ENCODE measurements at regions not wholly inside any gene's neighbourhood (a gene's known extent, or its start where the extent isn't known, plus 50 kb on each side); places are given as distances from the start of the nearest gene placed in this dataset.
A peak's percentile ranks its signal among the peaks of the same experiment; 100 is the strongest.

- Mint-ChIP-seq H3K27ac (no peak overlapping the region), H3K9me3 (ENCODE audit: low read depth) (peaks cover 3% of the 10 kb centered on the region), H3K36me3 (ENCODE audit: insufficient read depth) (peaks cover 2% of the 10 kb centered on the region), H3K4me3 (ENCODE audit: low read depth) (no peak overlapping the region), H3K4me1 (ENCODE audit: low read depth) (peaks cover 16% of the 10 kb centered on the region), H3K27me3 (peaks cover 5% of the 10 kb centered on the region)
- DNase-seq (ENCODE audit: low spot score, unreplicated experiment): no peak
- TF ChIP-seq CTCF (IDR thresholded peaks at IDR 0.05; ENCODE audit: unreplicated experiment): no peak
Observed at GRCh38 chr5:154696891-154697290, 58.3 kb upstream of the LARP1 start.

DNA sequence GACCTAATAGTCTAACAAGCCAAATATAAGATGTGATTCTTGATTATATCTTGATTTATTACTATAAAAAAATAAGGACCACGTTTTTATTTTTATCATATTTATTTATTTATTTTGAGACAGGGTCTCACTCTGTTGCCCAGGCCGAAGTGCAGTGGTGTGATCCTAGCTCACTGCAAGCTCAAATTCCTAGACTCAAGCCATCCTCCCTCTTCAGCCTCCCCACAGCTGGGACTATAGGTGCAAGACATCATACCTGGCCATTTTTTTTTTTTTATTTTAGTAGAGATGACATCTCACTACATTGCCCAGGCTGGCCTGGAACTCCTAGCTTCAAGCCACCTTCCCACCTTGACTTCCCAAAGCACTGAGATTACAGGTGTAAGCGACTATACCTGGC is 61.0 kb upstream of the LARP1 start:
- peaks cover 2% of the 10 kb centered on the region for H3K36me3 Mint-ChIP-seq (ENCODE audit: insufficient read depth)
- DNase-seq (ENCODE audit: low spot score, unreplicated experiment): no peak
- TF ChIP-seq CTCF (IDR thresholded peaks at IDR 0.05; ENCODE audit: unreplicated experiment): no peak
- peaks cover 12% of the 10 kb centered on the region for H3K4me1 Mint-ChIP-seq (ENCODE audit: low read depth)
- H3K27ac Mint-ChIP-seq: no peak overlapping the region
- H3K9me3 Mint-ChIP-seq (ENCODE audit: low read depth): peaks cover 3% of the 10 kb centered on the region
- H3K4me3 Mint-ChIP-seq (ENCODE audit: low read depth): no peak overlapping the region
- peaks cover 5% of the 10 kb centered on the region for H3K27me3 Mint-ChIP-seq

GRCh38 chr5:154690488-154690887 is 64.7 kb upstream of the LARP1 start:
- no peak overlapping the region for H3K27ac Mint-ChIP-seq
- DNase-seq (ENCODE audit: low spot score, unreplicated experiment): no peak
- H3K4me3 Mint-ChIP-seq (ENCODE audit: low read depth): no peak overlapping the region

GRCh38 chr5:154686490-154686889 is 68.7 kb upstream of the LARP1 start:
- Mint-ChIP-seq H3K27ac (no peak overlapping the region), H3K36me3 (ENCODE audit: insufficient read depth) (peaks cover 5% of the 10 kb centered on the region), H3K4me3 (ENCODE audit: low read depth) (no peak overlapping the region), H3K4me1 (ENCODE audit: low read depth) (no peaks in the 10 kb centered on the region), H3K27me3 (no peaks in the 10 kb centered on the region), H3K9me3 (ENCODE audit: low read depth) (peaks cover 8% of the 10 kb centered on the region)
- no peak for TF ChIP-seq CTCF (IDR thresholded peaks at IDR 0.05; ENCODE audit: unreplicated experiment)
- no peak for DNase-seq (ENCODE audit: low spot score, unreplicated experiment)

More at GRCh38 chr5:154690488-154690887, 64.7 kb upstream of the LARP1 start:
- H3K27me3 Mint-ChIP-seq: peaks cover 5% of the 10 kb centered on the region
- H3K9me3 Mint-ChIP-seq (ENCODE audit: low read depth): peaks cover 10% of the 10 kb centered on the region
- peaks cover 7% of the 10 kb centered on the region for H3K36me3 Mint-ChIP-seq (ENCODE audit: insufficient read depth)
- no peak for TF ChIP-seq CTCF (IDR thresholded peaks at IDR 0.05; ENCODE audit: unreplicated experiment)
- no peaks in the 10 kb centered on the region for H3K4me1 Mint-ChIP-seq (ENCODE audit: low read depth)

DNA sequence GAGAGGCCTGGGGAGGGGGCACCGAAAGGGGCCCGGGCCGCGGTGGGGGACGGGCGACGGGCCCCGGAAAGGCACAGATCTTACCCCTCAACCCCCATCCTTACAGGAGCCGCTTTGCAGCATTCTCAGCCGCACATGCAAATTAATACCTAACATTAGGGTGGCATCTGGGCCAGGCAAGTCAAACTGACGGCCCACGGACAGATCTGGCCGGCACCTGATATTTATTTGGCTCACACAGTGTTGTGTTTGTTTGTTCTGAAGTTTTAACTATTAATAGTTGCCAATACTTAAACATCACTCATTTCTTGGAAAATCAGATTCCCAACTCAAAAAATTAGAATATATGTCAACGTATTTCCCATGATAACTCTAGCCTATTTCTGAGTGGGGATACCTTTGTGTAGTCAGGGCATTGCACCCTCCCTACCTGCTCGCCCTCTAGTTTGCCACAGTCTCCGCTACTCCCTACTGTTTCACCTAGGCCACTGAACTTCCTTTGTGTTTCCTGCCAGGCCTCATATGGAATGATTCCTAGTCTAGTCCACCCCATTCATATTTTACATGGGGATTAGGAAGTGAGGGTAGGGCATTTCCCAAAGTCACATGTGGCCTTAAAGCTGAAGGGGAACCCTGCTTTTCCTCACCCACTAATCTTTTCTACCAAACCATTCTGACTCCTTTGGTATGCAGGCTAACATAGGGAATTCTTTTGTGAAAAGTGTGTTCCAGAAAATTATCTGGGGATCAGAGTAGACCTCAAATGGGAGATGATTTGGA is 71.9 kb upstream of the LARP1 start:
- Mint-ChIP-seq H3K36me3 (ENCODE audit: insufficient read depth) (peaks cover 5% of the 10 kb centered on the region), H3K9me3 (ENCODE audit: low read depth) (peaks cover 8% of the 10 kb centered on the region), H3K4me1 (ENCODE audit: low read depth) (peaks cover 3% of the 10 kb centered on the region), H3K4me3 (ENCODE audit: low read depth) (peak overlapping the region; percentile 74), H3K27ac (peak overlapping the region; percentile 84), H3K27me3 (no peaks in the 10 kb centered on the region)
- DNase-seq (ENCODE audit: low spot score, unreplicated experiment): no peak
- TF ChIP-seq CTCF (IDR thresholded peaks at IDR 0.05; ENCODE audit: unreplicated experiment): no peak

All from progenitor cell of endocrine pancreas (in vitro differentiated cells).